Right atrium auricular region (tissue), 2 donors: ENCODE measurements at regions not wholly inside any gene's neighbourhood (a gene's known extent, or its start where the extent isn't known, plus 50 kb on each side); places are given as distances from the start of the nearest gene placed in this dataset.
"Not testable (repeated sequence)": the region's sequence is repeated elsewhere in the genome, so short reads cannot be mapped to it uniquely, and the experiment has no call there.

Experiments used
- DNase-seq: peaks from one replicate; pipeline ENCODE4 v3.0.0-alpha.2; 2019; ENCODE audit warnings: low spot score
- H3K27ac ChIP-seq, 2 donors: fragments of 200-600 bp; sonication (generic); 1 replicate in 1 of 2; 2 replicates in 1 of 2; pipeline ENCODE4 v1.5.1; 2016 to 2019
- H3K27me3 ChIP-seq, 2 donors: fragments of 200-600 bp; sonication (generic); one replicate each; pipeline versions ENCODE4 v1.5.1 to v1.6.0; 2017 to 2019
- H3K36me3 ChIP-seq: fragments of 200-600 bp; sonication (generic); one replicate; pipeline ENCODE4 v1.5.1; 2016
- H3K4me1 ChIP-seq, 2 donors: fragments of 200-600 bp; sonication (generic); one replicate each; pipeline versions ENCODE4 v1.5.1 to v1.6.0; 2017 to 2019
- H3K4me3 ChIP-seq, 2 donors: fragments of 200-600 bp; sonication (generic); 1 replicate in 1 of 2; 2 replicates in 1 of 2; pipeline ENCODE4 v1.5.1; 2017 to 2019; ENCODE audit warnings: mild to moderate bottlenecking in 1 of 2, moderate library complexity in 1 of 2
- H3K9me3 ChIP-seq, 2 donors: fragments of 200-600 bp; sonication (generic); one replicate each; pipeline ENCODE4 v1.5.1; 2019
- TF ChIP-seq, protein P1 (sequence below), 2 donors: fragments of 200-600 bp; sonication (generic); IDR thresholded peaks; one replicate each; pipeline ENCODE4 v1.5.1; 2019; ENCODE audit warnings: antibody characterized with exemption in 2 of 2

- no peaks in the 10 kb centered on the region for H3K27me3 ChIP-seq
- TF ChIP-seq, protein P1, sequence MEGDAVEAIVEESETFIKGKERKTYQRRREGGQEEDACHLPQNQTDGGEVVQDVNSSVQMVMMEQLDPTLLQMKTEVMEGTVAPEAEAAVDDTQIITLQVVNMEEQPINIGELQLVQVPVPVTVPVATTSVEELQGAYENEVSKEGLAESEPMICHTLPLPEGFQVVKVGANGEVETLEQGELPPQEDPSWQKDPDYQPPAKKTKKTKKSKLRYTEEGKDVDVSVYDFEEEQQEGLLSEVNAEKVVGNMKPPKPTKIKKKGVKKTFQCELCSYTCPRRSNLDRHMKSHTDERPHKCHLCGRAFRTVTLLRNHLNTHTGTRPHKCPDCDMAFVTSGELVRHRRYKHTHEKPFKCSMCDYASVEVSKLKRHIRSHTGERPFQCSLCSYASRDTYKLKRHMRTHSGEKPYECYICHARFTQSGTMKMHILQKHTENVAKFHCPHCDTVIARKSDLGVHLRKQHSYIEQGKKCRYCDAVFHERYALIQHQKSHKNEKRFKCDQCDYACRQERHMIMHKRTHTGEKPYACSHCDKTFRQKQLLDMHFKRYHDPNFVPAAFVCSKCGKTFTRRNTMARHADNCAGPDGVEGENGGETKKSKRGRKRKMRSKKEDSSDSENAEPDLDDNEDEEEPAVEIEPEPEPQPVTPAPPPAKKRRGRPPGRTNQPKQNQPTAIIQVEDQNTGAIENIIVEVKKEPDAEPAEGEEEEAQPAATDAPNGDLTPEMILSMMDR (IDR thresholded peaks at IDR 0.05) = no peak
- H3K27ac ChIP-seq = no peak overlapping the region
- H3K4me3 ChIP-seq = no peak overlapping the region
- no peak for DNase-seq
- no peaks in the 10 kb centered on the region for H3K36me3 ChIP-seq
- H3K9me3 ChIP-seq = no peaks in the 10 kb centered on the region
- H3K4me1 ChIP-seq = no peaks in the 10 kb centered on the region
Measured at GRCh38 chr3:164360738-164361406, 717.4 kb downstream of the SI start.

DNA sequence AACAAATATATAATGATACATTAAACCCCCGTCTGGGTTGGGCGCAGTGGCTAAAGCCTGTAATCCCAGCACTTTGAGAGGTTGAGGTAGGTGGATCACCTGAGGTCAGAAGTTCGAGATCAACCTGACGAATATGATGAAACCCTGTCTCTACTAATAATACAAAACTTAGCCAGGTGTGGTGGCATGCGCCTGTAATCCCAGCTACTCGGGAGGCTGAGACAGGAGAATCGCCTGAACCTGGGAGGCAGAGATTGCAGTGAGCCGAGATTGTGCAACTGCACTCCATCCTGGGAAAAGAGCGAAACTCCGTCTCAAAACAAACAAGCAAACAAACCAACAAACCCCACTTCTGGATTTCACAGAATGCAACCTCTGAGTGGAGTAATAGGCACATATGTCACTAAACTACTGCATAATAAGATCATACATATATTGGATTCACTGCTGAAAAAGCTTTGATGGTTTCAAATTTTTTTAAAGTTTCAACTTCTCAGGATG is 718.2 kb downstream of the SI start:
- DNase-seq = no peak
- Histone ChIP-seq H3K9me3 (no peaks in the 10 kb centered on the region), H3K4me3 (no peak overlapping the region), H3K27ac (no peak overlapping the region), H3K27me3 (no peaks in the 10 kb centered on the region), H3K36me3 (no peaks in the 10 kb centered on the region), H3K4me1 (no peaks in the 10 kb centered on the region)
- TF ChIP-seq, protein P1 (IDR thresholded peaks at IDR 0.05) = no peak

GRCh38 chr3:164352991-164353390 is 725.3 kb downstream of the SI start:
- no peaks in the 10 kb centered on the region for H3K9me3 ChIP-seq

DNA sequence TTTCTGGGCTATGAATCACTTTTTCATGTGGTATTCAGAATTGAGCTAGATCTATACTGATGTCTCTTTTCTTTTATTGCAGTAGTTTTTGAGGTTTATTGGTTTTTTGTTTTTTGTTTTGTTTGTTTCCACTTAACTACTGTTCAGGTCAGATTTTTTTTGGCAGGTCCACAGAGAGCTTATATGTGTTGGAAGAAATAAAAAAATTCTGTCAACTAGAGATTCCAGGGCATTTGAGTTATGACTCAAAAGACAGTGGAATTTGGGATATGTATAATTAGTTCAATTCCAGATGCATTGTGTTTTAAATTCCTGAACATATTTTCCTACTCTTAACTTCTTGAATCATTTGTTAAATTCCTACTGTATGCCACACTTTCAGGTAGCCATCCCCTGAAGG is 727.2 kb downstream of the SI start:
- H3K4me3 ChIP-seq = no peak overlapping the region
- TF ChIP-seq, protein P1 (IDR thresholded peaks at IDR 0.05) = no peak

More at GRCh38 chr3:164352991-164353390, 725.3 kb downstream of the SI start:
- TF ChIP-seq, protein P1 (IDR thresholded peaks at IDR 0.05) = no peak
- no peak overlapping the region for H3K27ac ChIP-seq
- no peaks in the 10 kb centered on the region for H3K27me3 ChIP-seq
- H3K4me1 ChIP-seq = no peaks in the 10 kb centered on the region
- no peak for DNase-seq
- no peaks in the 10 kb centered on the region for H3K36me3 ChIP-seq
- no peak overlapping the region for H3K4me3 ChIP-seq

DNA sequence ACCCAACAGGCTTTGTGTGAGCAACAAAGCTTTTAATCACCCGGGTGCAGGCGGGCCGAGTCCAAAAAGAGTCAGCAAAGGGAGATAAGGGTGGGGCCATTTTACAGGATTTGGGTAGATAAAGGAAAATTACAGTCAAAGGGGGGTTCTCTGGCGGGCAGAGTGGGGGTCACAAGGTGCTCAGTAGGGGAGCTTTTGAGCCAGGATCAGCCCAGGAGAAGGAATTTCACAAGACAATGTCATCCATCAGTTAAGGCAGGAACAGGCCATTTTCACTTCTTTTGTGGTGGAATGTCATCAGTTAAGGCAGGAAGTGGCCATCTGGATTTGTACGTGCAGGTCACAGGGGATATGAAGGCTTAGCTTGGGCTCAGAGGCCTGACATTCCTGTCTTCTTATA is 736.1 kb downstream of the SI start:
- not testable (repeated sequence) for DNase-seq, H3K27me3 ChIP-seq, H3K4me1 ChIP-seq, H3K27ac ChIP-seq, H3K9me3 ChIP-seq, H3K36me3 ChIP-seq, H3K4me3 ChIP-seq

More for the DNA sequence above, 727.2 kb downstream of the SI start:
- no peaks in the 10 kb centered on the region for H3K36me3 ChIP-seq
- no peak for DNase-seq
- no peaks in the 10 kb centered on the region for H3K4me1 ChIP-seq
- no peak overlapping the region for H3K27ac ChIP-seq
- H3K27me3 ChIP-seq = no peaks in the 10 kb centered on the region
- H3K9me3 ChIP-seq = no peaks in the 10 kb centered on the region

- no peak overlapping the region for H3K27ac ChIP-seq
- no peaks in the 10 kb centered on the region for H3K27me3 ChIP-seq
- no peaks in the 10 kb centered on the region for H3K9me3 ChIP-seq
- H3K4me3 ChIP-seq = no peak overlapping the region
- DNase-seq = no peak
- TF ChIP-seq, protein P1 (IDR thresholded peaks at IDR 0.05) = no peak
- no peaks in the 10 kb centered on the region for H3K36me3 ChIP-seq
- H3K4me1 ChIP-seq = no peaks in the 10 kb centered on the region
Measured at GRCh38 chr3:164341086-164341485, 737.2 kb downstream of the SI start.
